T-helper 22 cell (primary cell): ENCODE measurements at regions not wholly inside any gene's neighbourhood (a gene's known extent, or its start where the extent isn't known, plus 50 kb on each side); places are given as distances from the start of the nearest gene placed in this dataset.
A peak's percentile ranks its signal among the peaks of the same experiment; 100 is the strongest.

ENCODE experiments used
- DNase-seq: peaks from one replicate; pipeline ENCODE4 v3.0.0-alpha.2; 2020; ENCODE audit warnings: low read depth

- no peak for DNase-seq
These were observed 206.3 kb upstream of the TLE3 start for GRCh38 chr15:70303981-70304380.

GRCh38 chr15:70302360-70302759 lies 204.6 kb upstream of the TLE3 start:
- no peak for DNase-seq

GRCh38 chr15:70301396-70301795 lies 203.7 kb upstream of the TLE3 start:
- DNase-seq: no peak

GRCh38 chr15:70299931-70300869 lies 202.5 kb upstream of the TLE3 start:
- peak; percentile 22 for DNase-seq

DNA sequence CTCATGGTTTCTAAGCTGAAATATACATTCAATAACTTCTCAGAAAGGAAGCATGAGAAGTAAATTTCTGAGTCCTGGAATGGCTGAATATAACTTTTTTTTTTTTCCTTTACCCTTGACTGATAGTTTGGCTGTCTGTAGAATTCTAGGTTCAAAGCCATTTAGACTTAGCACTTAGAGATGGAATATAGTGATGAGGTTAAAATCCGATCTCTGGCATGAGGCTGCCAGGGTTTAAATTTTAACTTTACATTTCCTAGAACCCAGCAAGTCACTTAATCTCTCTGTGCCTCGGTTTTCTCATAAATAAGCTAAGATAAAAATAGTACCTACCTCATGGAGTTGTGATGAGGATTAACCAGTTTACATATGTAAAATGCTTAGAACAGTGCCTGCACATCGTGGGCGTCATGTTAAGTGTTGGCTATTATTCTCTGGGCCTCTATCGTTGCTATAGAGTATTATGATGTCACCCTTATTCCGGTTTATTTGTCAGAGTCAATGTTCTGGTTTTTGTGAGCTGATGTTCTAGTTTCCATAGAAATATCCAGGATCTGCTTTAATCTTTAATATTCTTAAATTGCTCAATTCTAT lies 199.8 kb upstream of the TLE3 start:
- DNase-seq: no peak

- DNase-seq: no peak
These were observed 197.1 kb upstream of the TLE3 start for GRCh38 chr15:70294731-70295305.

DNA sequence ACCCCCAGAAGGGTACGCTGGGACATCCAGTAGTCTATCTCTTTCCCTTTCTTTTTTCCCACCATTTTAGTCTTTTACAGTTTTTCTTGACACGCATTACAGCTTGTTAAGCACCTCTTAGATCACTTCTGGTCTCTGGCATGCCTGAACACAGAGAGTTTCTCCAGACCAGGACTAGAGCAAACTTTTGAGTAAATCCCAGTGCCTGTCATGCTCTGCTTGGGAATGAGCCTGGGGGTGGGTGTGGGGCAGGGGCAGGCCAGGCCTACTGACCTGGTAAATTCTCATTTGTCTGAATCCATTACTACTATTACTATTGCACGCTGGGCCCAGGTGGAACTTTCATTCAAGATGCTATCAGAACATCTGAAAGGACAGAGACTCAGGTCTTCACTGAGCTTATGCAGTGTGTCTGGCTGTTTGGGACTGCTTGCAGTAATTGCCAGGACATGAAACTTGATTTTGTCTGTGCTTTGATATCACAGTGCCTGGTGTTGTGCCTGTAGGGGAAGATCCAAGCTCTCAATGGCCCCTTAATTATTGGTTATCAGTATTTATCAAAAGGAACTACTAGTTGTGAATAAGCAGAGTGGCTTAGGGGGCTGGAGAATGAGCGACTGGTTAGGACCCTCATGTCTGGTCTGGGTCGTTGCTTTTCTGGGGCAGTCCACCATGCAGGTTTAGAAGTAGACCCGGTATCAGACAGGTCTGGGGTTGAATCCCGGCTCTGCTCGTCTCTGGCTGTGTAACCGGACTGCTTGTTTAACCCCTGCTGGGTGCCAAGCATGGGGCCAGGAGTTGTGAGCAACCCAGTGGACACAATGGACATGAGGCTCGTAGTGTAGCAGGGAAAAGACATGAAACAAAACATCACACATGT lies 196.1 kb upstream of the TLE3 start:
- DNase-seq: no peak

GRCh38 chr15:70293138-70293537 lies 195.4 kb upstream of the TLE3 start:
- no peak for DNase-seq

- DNase-seq: no peak
These were observed 194.5 kb upstream of the TLE3 start for GRCh38 chr15:70292076-70292760.

DNA sequence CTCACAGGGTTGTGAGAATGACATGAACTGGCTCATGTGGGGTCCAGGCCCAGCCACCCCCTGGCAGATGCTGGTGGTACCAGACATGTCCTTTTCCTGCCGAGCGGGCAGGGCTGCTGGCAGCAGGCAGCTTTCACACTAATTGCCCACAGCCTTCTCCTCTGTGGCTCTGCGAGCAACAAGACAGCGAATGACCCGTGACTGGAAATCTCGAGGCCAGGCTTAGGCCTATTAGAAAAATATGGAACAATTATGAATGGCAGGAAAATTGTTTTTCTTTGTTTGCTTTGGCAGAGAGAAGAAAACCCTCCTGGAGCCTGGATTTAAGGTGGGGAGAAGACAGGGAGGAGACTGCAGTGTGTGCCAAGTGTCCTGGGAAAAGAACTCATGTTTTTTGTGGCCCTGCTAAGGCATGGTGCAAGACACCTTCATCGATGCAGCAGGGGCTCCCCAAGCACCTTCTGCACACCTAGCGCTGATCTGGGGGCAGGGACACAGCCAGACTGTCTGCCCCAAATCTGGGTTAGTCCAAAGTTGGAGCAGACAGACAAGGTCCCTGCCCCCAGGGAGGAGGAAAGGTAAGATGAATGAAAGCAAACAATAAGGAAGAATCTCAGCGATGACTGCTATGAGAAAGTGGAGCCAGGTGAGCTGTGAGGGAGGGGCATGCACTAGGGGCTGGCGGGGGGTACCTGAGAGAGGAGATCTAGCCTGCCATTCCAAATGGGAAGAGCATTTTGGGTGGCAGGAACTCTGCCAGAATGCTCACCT lies 193.8 kb upstream of the TLE3 start:
- no peak for DNase-seq

- no peak for DNase-seq
These were observed 193.0 kb upstream of the TLE3 start for GRCh38 chr15:70290708-70291107.

DNA sequence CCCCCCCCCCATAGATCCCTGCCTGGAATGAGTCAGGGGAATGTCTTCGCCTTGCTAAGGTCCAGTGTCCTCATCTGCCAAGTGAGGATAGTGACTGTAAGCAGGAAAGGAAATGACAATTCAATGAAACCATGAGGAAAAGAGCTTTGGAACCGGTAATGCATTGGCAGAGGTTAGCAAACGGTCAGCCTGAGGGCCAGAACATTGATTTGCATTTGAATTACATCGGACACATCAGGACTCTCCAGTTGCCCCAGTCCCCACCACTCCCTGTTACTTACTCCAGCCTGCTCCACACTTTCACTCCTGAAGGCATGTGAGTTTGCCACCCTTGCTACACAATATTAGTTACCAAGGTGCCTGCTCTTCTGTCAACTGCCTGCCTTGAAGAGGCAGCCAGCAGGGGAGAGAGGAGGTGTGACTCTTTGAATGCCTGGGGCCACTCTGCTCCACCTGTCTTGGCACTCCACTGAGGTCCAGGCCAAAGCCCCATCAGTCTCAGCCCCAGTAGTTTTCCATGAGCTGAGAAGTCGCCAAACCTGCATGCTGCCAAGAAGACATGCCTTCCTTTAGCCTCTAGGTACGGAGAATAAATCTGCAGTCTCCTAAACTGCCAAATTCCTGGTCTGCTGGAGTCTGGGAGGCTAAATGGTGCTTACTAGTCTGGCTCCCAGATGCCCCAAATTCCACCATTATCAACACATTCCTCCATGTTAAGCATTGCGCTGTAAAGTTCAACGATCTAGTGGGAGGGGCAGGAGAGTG lies 191.7 kb upstream of the TLE3 start:
- no peak for DNase-seq

DNA sequence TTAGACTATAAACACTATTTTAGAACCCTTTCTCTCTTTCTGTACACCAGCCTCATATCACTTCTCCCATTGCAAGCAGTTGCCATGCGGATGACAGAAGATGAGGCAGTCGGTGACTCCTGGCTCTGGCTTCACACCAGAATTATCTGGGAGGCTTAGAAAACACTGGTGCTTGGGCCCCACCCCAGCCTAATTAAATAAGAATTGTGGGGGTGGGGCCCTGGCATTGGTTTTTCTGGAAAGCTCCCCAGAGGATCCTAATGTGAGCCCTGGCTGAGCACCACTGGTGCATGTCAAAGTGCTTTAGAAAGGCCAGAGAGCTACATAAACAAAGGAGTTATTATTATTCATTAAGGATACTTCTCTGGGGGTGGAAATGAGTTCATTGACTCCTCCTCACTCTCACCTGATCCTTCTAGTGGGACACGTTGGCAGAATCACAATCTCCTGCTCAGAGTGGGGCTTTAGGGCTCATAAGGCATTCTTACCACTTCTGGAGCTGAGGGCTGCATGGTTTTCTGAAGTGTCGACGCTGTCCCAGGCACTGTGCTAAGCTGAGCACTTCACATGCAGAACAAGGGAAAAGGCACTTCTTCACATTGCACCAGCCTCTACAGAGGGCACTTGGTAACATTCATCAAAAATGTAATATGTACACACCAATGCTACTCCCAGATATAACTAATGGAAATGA lies 188.5 kb upstream of the TLE3 start:
- DNase-seq: no peak

DNA sequence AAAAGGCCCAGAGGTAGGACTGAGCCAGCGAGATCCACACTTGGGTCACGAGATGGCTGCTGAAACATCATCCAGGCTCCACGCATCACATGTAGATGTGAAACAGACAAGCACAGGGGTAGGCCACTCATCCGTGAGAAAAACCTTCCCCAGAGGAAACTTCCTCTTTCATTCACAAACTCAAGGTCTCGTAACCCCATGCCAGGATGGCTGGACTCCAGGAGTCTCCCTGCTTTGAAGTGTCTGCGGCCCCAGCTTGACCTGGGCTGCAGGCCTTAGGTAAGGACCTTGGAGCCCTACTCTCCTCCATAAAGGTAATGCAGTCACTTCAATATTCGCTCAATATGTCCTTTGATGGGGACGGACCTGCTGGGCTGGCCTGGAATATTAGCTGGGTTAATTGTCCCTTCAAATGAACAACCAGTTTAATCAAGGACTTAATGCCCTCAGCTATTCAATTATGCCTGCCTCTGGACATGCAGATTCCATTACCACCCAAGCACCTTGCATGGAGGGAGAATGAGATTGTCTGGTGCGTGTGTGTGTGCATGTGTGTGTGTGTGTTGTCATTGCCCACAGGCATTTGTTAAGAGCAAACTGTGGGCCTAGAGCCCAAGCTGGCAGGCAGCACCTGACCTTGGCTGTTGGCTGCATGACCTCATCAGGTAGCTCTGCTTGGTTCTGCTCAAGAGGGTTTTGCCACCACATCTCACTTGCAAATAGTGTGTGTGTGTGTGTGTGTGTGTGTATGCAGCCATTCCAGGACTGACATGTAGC lies 186.9 kb upstream of the TLE3 start:
- no peak for DNase-seq

DNA sequence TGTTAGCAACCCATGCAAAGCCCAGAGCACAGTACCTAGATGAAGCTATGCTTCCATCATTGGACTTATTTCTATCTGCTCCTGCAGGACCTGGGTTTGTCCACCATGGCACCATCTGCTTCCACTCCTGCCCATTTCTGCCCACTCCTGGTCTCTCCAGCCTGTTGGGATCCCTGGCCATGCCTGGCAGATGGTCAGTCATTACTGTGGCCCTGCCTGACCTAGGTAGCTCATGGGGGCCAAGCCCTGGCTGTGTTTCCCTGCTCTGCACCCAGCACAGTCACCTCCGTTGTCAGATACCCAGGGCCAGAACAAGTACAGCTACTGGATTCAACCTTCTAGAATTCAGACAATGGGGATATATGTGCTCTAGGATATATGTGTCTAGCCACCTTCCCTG lies 185.8 kb upstream of the TLE3 start:
- no peak for DNase-seq

- DNase-seq: no peak
These were observed 184.1 kb upstream of the TLE3 start for GRCh38 chr15:70281811-70282307.

DNA sequence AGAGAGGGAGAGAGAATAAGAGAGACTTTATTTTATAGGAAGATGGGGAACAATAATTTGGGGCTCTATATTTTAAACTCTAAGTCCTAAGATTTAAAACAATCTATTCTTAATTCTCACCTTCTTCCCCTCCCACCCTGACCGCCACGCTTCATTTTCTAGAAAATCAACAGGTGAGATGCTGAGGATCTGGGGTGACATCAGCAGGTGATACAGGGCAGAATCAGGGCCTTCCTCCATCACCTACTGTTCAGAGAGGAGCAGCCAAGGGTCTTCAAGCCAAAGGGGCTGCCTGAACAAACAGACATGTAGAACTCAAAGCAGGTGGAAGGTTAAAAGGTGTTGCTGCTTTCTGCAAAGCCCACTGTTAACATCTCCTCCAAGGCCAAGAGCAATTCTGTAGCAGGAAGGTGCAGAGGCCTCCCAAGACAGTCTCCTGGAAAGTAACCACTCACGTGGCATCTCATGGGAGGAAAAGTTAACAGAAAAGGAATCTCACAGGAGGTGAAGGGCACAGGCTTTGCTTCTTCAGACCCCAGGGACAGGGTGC lies 183.6 kb upstream of the TLE3 start:
- DNase-seq: no peak

- no peak for DNase-seq
These were observed 183.1 kb upstream of the TLE3 start for GRCh38 chr15:70280781-70281180.
